ENCODE measurements at regions not wholly inside any gene's neighbourhood (a gene's known extent, or its start where the extent isn't known, plus 50 kb on each side); places are given as distances from the start of the nearest gene placed in this dataset.

GRCh38 chr6:47109281-47109680 lies 67.1 kb upstream of the ADGRF1 start:
- TF ChIP-seq CTCF (IDR thresholded peaks at IDR 0.05): no peak
- TF ChIP-seq POLR2A (IDR thresholded peaks at IDR 0.05): no peak
